PC-3 (cell line): ENCODE measurements at regions not wholly inside any gene's neighbourhood (a gene's known extent, or its start where the extent isn't known, plus 50 kb on each side); places are given as distances from the start of the nearest gene placed in this dataset.

ENCODE experiments used
- EZH2 ChIP-seq: fragments of 300-600 bp; sonication (generic); IDR thresholded peaks from one replicate; pipeline ENCODE4 v1.6.1; 2017; ENCODE audit warnings: antibody characterized with exemption, mild to moderate bottlenecking, low read length; ENCODE audit not compliant: unreplicated experiment
- TF ChIP-seq, protein P1 (sequence below): fragments of 300-600 bp; sonication (generic); conservative IDR thresholded peaks from 2 replicates; pipeline ENCODE4 v1.5.1; 2017; ENCODE audit warnings: antibody characterized with exemption, low read depth, mild to moderate bottlenecking, low read length

DNA sequence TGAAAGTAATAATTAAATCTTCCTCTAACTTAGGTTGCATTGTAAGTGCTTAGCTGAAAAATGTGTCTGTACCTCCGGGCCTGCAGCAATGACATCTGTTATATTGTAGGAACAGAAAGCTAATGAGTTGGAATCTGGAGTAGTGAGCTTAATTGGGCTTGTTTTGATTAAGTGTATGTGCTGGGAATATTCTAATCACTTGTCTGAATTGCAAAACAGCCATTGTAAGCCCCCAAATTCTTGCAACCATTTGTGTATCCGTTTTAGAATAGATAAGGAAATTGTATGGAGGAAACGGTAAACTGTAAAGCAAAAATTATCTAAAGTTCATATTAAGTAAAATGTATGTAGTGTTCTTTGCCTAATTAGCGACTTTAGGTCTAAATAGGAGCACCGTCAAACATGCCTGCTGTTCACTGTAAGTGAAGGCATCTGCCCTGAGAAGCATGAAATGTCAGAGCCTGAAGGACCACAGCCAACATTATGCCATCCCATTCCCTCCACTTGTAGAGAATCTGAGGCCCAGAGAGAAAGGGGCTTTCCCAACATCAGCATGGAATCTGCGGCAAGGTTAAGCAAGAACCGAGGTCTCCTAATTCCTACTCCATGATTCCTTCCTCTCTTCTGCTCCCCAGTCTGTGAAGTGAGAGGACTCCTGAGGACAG lies 466.4 kb downstream of the TDRD15 start:
- TF ChIP-seq, protein P1, sequence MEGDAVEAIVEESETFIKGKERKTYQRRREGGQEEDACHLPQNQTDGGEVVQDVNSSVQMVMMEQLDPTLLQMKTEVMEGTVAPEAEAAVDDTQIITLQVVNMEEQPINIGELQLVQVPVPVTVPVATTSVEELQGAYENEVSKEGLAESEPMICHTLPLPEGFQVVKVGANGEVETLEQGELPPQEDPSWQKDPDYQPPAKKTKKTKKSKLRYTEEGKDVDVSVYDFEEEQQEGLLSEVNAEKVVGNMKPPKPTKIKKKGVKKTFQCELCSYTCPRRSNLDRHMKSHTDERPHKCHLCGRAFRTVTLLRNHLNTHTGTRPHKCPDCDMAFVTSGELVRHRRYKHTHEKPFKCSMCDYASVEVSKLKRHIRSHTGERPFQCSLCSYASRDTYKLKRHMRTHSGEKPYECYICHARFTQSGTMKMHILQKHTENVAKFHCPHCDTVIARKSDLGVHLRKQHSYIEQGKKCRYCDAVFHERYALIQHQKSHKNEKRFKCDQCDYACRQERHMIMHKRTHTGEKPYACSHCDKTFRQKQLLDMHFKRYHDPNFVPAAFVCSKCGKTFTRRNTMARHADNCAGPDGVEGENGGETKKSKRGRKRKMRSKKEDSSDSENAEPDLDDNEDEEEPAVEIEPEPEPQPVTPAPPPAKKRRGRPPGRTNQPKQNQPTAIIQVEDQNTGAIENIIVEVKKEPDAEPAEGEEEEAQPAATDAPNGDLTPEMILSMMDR = no peak
- TF ChIP-seq EZH2 = no peak
